ENCODE measurements at regions not wholly inside any gene's neighbourhood (a gene's known extent, or its start where the extent isn't known, plus 50 kb on each side); places are given as distances from the start of the nearest gene placed in this dataset.

DNA sequence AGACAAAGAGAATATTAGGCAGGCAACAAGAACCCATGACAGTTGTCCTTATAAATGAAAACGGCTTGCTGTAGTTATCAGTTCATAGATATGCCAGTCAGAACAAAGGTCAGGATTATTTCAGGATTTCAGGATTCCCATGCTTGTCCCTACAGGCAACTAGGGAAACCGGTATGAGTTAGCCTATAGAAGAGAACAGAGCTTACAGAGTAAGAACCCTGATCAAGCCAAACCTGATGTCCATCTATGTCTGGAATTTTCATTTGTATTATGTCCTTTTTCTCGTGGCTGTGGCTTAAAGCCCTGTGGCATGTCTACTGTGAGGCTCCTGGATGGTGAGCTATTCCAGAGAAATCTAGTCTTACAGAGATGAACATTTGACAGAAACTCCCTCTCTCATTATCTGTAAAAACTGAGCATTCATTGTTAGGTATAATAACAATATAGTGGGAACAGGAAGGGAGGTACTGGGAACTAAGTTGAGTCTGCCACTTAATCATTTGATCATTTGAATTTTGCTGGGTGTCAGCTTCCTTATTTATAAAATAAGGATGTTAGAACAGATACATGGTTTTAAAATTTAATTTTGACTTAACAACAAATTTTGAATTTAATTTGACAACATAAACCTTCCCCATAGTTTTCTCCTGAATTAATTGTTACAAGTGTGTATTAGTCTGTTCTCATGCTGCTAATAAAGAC is 129.5 kb upstream of the KLF3 start:
- 0 out of 7 replicates have a peak, but pooled peaks cover 0 to 2% (median 0%) of the 10 kb centered on the region in 4 experiments for H3K4me1 ChIP-seq (replicated peaks in 1 of 4; ENCODE audit: control insufficient read depth in 3 of 4, insufficient read depth in 4 of 4, low read length in 3 of 4)
- no peak overlapping the region for H4K5ac ChIP-seq (ENCODE audit: insufficient read length, low read depth, low read length)
- H3K4ac ChIP-seq (replicated peaks; ENCODE audit: insufficient read length, low read depth, low read length), result no peak overlapping the region
- WGBS, 2 experiments (ENCODE audit: extremely low coverage in 1 of 2, insufficient coverage in 1 of 2, insufficient read length in 1 of 2, insufficient replicate concordance in 2 of 2, low coverage in 1 of 2, low lambda C conversion rate in 2 of 2, missing lambda C conversion rate in 1 of 2), result 97% methylated on average over 3 of the region's 3 CpGs; no CpG with 5 or more reads in 1 of the 2 experiments
- H4K20me1 ChIP-seq (replicated peaks in 1 of 2; ENCODE audit: control insufficient read depth in 1 of 2, insufficient read depth in 2 of 2, low read length in 2 of 2), result no peaks in the 10 kb centered on the region
- no peak overlapping the region for H3K23ac ChIP-seq (ENCODE audit: insufficient read length)
- no peak overlapping the region for H4K8ac ChIP-seq (ENCODE audit: extremely low read depth, insufficient read depth, low read length)
- no peak overlapping the region for H2BK20ac ChIP-seq (ENCODE audit: low read length)
- no peak overlapping the region for H2BK5ac ChIP-seq (ENCODE audit: low read depth, low read length)
- no peaks in the 10 kb centered on the region for H3K79me2 ChIP-seq (ENCODE audit: control insufficient read depth in 1 of 2, insufficient read depth in 2 of 2, low read length in 2 of 2)
- H3K14ac ChIP-seq (ENCODE audit: insufficient read length), result no peak overlapping the region
- H3K23me2 ChIP-seq (ENCODE audit: low read depth, low read length), result no peaks in the 10 kb centered on the region
- H3K4me2 ChIP-seq (ENCODE audit: insufficient read depth in 1 of 2, low read depth in 2 of 2, low read length in 2 of 2), result no peak overlapping the region
- no peak for TF ChIP-seq JUN (IDR thresholded peaks at IDR 0.05; ENCODE audit: low read depth, low read length)
- no peak for TF ChIP-seq CTCF (IDR thresholded peaks at IDR 0.05; ENCODE audit: control extremely low read depth in 1 of 3, insufficient read depth in 1 of 3, low read depth in 1 of 3, low read length in 3 of 3)
- no peak for TF ChIP-seq EZH2 (IDR thresholded peaks at IDR 0.05; ENCODE audit: low read depth, low read length, severe bottlenecking)
- no peak for TF ChIP-seq YY1 (IDR thresholded peaks at IDR 0.05; ENCODE audit: low read depth, low read length)
- TF ChIP-seq TBP (IDR thresholded peaks at IDR 0.05; ENCODE audit: low read depth, low read length), result no peak
- no peak for TF ChIP-seq KDM5A (IDR thresholded peaks at IDR 0.05; ENCODE audit: low read length)
- TF ChIP-seq EP300 (IDR thresholded peaks at IDR 0.05; ENCODE audit: borderline replicate concordance in 1 of 2, low read depth in 2 of 2, low read length in 2 of 2), result no peak
- no peak for TF ChIP-seq ZNF274 (IDR thresholded peaks at IDR 0.05; ENCODE audit: borderline replicate concordance, extremely low read depth, low read length)
- no peak for TF ChIP-seq SP1 (IDR thresholded peaks at IDR 0.05; ENCODE audit: low read depth, low read length)
- H3K56ac ChIP-seq (replicated peaks; ENCODE audit: insufficient read length, low read depth, low read length), result no peak overlapping the region
- H2BK15ac ChIP-seq (ENCODE audit: low read length), result no peak overlapping the region
- no peak overlapping the region for H4K91ac ChIP-seq (replicated peaks; ENCODE audit: insufficient read length, low read length)
- no peak overlapping the region for H3K4me3 ChIP-seq (ENCODE audit: extremely low read depth in 1 of 4, insufficient read depth in 2 of 4, low read depth in 3 of 4, low read length in 4 of 4)
- CTCF ChIA-PET (ENCODE audit: partially characterized antibody), result no interaction called here
- H3K36me3 ChIP-seq (ENCODE audit: control insufficient read depth in 2 of 4, insufficient read depth in 4 of 4, low read length in 3 of 4), result no peaks in the 10 kb centered on the region
- H2AFZ ChIP-seq (ENCODE audit: low read length), result no peak overlapping the region
- no peak overlapping the region for H3K9ac ChIP-seq (replicated peaks in 1 of 4; ENCODE audit: extremely low read depth in 1 of 4, low read depth in 3 of 4, low read length in 3 of 4)
- H3K79me1 ChIP-seq (ENCODE audit: low read depth, low read length), result no peaks in the 10 kb centered on the region
- POLR2A ChIA-PET (ENCODE audit: partially characterized antibody), result no interaction called here
- no peak overlapping the region for H2BK12ac ChIP-seq (ENCODE audit: low read depth, low read length)
- FAIRE-seq (no peak), DNase-seq (ENCODE audit: low read depth in 1 of 2, low spot score in 2 of 2) (no peak)
- no peak overlapping the region for H3K27ac ChIP-seq (ENCODE audit: low read depth, low read length)
- no peak overlapping the region for H2BK120ac ChIP-seq (replicated peaks; ENCODE audit: low read depth, low read length)
- no peaks in the 10 kb centered on the region for H3K9me3 ChIP-seq (ENCODE audit: insufficient read depth in 2 of 2, low read depth in 1 of 2, low read length in 1 of 2)
- H3K18ac ChIP-seq (ENCODE audit: extremely low read depth, low read length), result no peak overlapping the region
- H2AK5ac ChIP-seq (ENCODE audit: low read depth, low read length), result no peak overlapping the region
- H3K27me3 ChIP-seq (replicated peaks in 1 of 4; ENCODE audit: control insufficient read depth in 3 of 4, extremely low read depth in 1 of 4, insufficient read depth in 3 of 4, low read length in 3 of 4), result no peaks in the 10 kb centered on the region
